Right lobe of liver (tissue), 4 donors: ENCODE measurements at regions not wholly inside any gene's neighbourhood (a gene's known extent, or its start where the extent isn't known, plus 50 kb on each side); places are given as distances from the start of the nearest gene placed in this dataset.
"Not testable (repeated sequence)": the region's sequence is repeated elsewhere in the genome, so short reads cannot be mapped to it uniquely, and the experiment has no call there.

Experiments
- CTCF ChIP-seq, 4 donors: fragments of 200-600 bp in 3 of 4; fragments of 450-650 bp in 1 of 4; IDR thresholded peaks; one replicate each; pipeline versions ENCODE4 v1.5.1 to v1.8.0; 2016 to 2022; ENCODE audit warnings: antibody characterized with exemption in 4 of 4, mild to moderate bottlenecking in 2 of 4
- POLR2A ChIP-seq: fragments of 450-650 bp; IDR thresholded peaks from one replicate; pipeline ENCODE4 v1.6.1; 2017; ENCODE audit warnings: antibody characterized with exemption, mild to moderate bottlenecking
- donor health status: DM: no; HTN: no; CAD: no.
- donor health status: DM: no; HTN: no; CAD: no.
- donor health status: DM: no; HTN: yes; CAD: no.

DNA sequence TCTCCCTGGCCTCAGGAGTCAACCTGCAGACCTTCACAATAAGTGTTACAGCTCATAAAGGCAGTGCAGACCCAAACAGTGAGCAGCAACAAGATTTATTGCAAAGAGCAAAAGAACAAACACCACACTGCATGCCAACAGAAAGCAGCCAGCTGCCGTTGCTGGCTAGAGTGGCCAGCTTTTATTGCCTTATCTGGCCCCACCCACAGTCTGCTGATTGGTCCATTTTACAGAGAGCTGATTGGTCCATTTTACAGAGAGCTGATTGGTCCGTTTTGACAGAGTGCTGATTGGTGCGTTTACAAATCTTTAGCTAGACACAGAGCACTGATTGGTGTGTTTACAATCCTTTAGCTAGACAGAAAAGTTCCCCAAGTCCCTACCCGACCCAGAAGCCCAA is 885.9 kb upstream of the SPRY2 start:
- TF ChIP-seq CTCF (IDR thresholded peaks at IDR 0.05); POLR2A: not testable (repeated sequence)
